ENCODE measurements at regions not wholly inside any gene's neighbourhood (a gene's known extent, or its start where the extent isn't known, plus 50 kb on each side); places are given as distances from the start of the nearest gene placed in this dataset.

DNA sequence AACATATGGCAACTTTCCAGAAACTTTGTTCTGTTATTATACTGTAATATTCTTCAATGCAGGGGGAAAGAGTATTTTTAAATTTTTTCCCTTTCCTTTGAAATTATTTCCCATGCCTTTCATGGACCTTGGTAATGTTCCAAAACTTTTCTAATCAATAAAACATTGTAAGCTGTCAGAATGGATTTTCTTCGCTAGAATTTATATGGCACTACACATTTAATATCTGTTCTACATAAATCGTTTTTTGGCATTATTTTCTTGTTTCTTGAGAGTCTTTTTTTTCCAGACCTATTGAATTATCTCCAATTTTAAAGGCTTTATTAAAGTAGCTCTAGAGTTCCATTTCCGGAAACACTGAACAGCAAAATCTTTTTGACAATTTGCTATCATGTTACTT is 249.0 kb downstream of the TMEM167A start:
- ChIA-PET POLR2A (interaction anchor here (0.6 kb wide), 1 partner anchor 15 kb away, joined by 3 read pairs; no protein-coding TSS in a partner anchor), SMC1A (ENCODE audit: uncharacterized antibody, unreplicated experiment) (interaction anchor here (0.6 to 1.0 kb wide), 2 partner anchors 9 to 291 kb away, joined by 3 to 5 read pairs; no protein-coding TSS in a partner anchor), RAD21 (ENCODE audit: unreplicated experiment) (no interaction called here), CTCF (interaction anchor here (1.2 kb wide), 1 partner anchor 9 kb away, joined by 3 read pairs; no protein-coding TSS in a partner anchor)
- no peak overlapping the region for H3K9ac ChIP-seq (ENCODE audit: control insufficient read depth, insufficient read depth, low read length)
- H3K27me3 ChIP-seq (replicated peaks in 1 of 2; ENCODE audit: control insufficient read depth in 2 of 2, insufficient read depth in 2 of 2, low read length in 1 of 2): no peaks in the 10 kb centered on the region
- no peaks in the 10 kb centered on the region for H3K9me3 ChIP-seq (replicated peaks; ENCODE audit: control insufficient read depth, insufficient read depth, low read length)
- TF ChIP-seq, protein P1, sequence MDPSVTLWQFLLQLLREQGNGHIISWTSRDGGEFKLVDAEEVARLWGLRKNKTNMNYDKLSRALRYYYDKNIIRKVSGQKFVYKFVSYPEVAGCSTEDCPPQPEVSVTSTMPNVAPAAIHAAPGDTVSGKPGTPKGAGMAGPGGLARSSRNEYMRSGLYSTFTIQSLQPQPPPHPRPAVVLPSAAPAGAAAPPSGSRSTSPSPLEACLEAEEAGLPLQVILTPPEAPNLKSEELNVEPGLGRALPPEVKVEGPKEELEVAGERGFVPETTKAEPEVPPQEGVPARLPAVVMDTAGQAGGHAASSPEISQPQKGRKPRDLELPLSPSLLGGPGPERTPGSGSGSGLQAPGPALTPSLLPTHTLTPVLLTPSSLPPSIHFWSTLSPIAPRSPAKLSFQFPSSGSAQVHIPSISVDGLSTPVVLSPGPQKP (IDR thresholded peaks at IDR 0.05; ENCODE audit: low read depth, low read length): no peak
- TF ChIP-seq HSF1 (IDR thresholded peaks at IDR 0.05; ENCODE audit: low read depth, low read length): no peak
- no peak for TF ChIP-seq RAD21 (IDR thresholded peaks at IDR 0.05; ENCODE audit: insufficient read depth, low read depth, low read length)
- TF ChIP-seq, protein P2, sequence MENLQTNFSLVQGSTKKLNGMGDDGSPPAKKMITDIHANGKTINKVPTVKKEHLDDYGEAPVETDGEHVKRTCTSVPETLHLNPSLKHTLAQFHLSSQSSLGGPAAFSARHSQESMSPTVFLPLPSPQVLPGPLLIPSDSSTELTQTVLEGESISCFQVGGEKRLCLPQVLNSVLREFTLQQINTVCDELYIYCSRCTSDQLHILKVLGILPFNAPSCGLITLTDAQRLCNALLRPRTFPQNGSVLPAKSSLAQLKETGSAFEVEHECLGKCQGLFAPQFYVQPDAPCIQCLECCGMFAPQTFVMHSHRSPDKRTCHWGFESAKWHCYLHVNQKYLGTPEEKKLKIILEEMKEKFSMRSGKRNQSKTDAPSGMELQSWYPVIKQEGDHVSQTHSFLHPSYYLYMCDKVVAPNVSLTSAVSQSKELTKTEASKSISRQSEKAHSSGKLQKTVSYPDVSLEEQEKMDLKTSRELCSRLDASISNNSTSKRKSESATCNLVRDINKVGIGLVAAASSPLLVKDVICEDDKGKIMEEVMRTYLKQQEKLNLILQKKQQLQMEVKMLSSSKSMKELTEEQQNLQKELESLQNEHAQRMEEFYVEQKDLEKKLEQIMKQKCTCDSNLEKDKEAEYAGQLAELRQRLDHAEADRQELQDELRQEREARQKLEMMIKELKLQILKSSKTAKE (IDR thresholded peaks at IDR 0.05; ENCODE audit: low read depth, poor library complexity, severe bottlenecking): no peak
- TF ChIP-seq POLR2AphosphoS5 (IDR thresholded peaks at IDR 0.05; ENCODE audit: low read length): no peak
- no peak for TF ChIP-seq NFXL1 (IDR thresholded peaks at IDR 0.05; ENCODE audit: borderline replicate concordance)
- TF ChIP-seq MEF2A (IDR thresholded peaks at IDR 0.05; ENCODE audit: insufficient read depth, low read depth, low read length): no peak
- no peaks in the 10 kb centered on the region for H4K20me1 ChIP-seq (ENCODE audit: control insufficient read depth, insufficient read depth)
- 68% methylated on average over 3 of the region's 3 CpGs for WGBS (ENCODE audit: insufficient coverage, insufficient replicate concordance, low lambda C conversion rate, missing lambda C conversion rate)
- no peak overlapping the region for H2AFZ ChIP-seq (ENCODE audit: control insufficient read depth, low read depth, low read length)
- H3K4me2 ChIP-seq (ENCODE audit: control insufficient read depth, insufficient read depth): no peak overlapping the region
- ATAC-seq: no peak
- H3K36me3 ChIP-seq (ENCODE audit: control insufficient read depth in 2 of 2, insufficient read depth in 2 of 2, low read length in 1 of 2): no peaks in the 10 kb centered on the region
- FAIRE-seq: no peak
- no peak overlapping the region for H3K27ac ChIP-seq (ENCODE audit: control insufficient read depth, insufficient read depth)
- H3K79me2 ChIP-seq (ENCODE audit: control insufficient read depth, insufficient read depth, low read length): no peaks in the 10 kb centered on the region
- no peak for DNase-seq (ENCODE audit: low read depth, low spot score)
- in situ Hi-C loops (cut with MboI): no loop called here
- H3K4me3 ChIP-seq: no peak overlapping the region
- BruUV-seq (replicated peaks): no TSS peak
- no peaks in the 10 kb centered on the region for H3K4me1 ChIP-seq (ENCODE audit: control insufficient read depth, insufficient read depth, low read length)
- intact Hi-C loops (cut with micrococcal nuclease; ENCODE audit: unreplicated experiment): no loop called here

Measured in GM12878 (cell line).